ENCODE measurements at regions not wholly inside any gene's neighbourhood (a gene's known extent, or its start where the extent isn't known, plus 50 kb on each side); places are given as distances from the start of the nearest gene placed in this dataset.

GRCh38 chr3:161555320-161555719, 58.7 kb downstream of the OTOL1 start:
- WGBS (ENCODE audit: extremely low coverage, insufficient read length, low lambda C conversion rate), result no CpG with 5 or more reads among the region's 3 CpGs
- no peak overlapping the region for H3K27ac Mint-ChIP-seq
- no peak overlapping the region for H2AFZ ChIP-seq (ENCODE audit: low read length)

More at GRCh38 chr3:161555320-161555719, 58.7 kb downstream of the OTOL1 start:
- no peak overlapping the region for H3K14ac ChIP-seq (ENCODE audit: insufficient read depth, low read length)
- H3K27me3 ChIP-seq (ENCODE audit: insufficient read depth, low read length), result no peaks in the 10 kb centered on the region
- no peaks in the 10 kb centered on the region for H3K23me2 ChIP-seq (ENCODE audit: insufficient read length, low read depth, low read length, poor library complexity, severe bottlenecking)
- no peak overlapping the region for H3K23ac ChIP-seq (ENCODE audit: insufficient read length, low read depth, low read length)
- Mint-ChIP-seq H3K9me3 (no peaks in the 10 kb centered on the region), H3K36me3 (ENCODE audit: insufficient read depth in 1 of 3, low read depth in 3 of 3) (no peaks in the 10 kb centered on the region), H3K4me3 (no peak overlapping the region), H3K4me1 (peaks cover 2 to 18% of the 10 kb centered on the region in 2 experiments), H3K27me3 (ENCODE audit: low read depth) (no peaks in the 10 kb centered on the region)
- no peak overlapping the region for H3K9ac ChIP-seq (ENCODE audit: extremely low read depth, insufficient read length, low read length)
- H3K56ac ChIP-seq (ENCODE audit: insufficient read length, low read depth, low read length), result no peak overlapping the region
- H3K9me3 ChIP-seq (ENCODE audit: control insufficient read depth, low read depth, low read length), result no peaks in the 10 kb centered on the region
- no peak overlapping the region for H3K4ac ChIP-seq (ENCODE audit: low read depth, low read length)
- no peak overlapping the region for H3T11ph ChIP-seq (ENCODE audit: low read length)
- H2BK15ac ChIP-seq (ENCODE audit: low read depth, low read length), result no peak overlapping the region
- H4K5ac ChIP-seq (ENCODE audit: insufficient read length, low read depth, low read length), result no peak overlapping the region
- H3K18ac ChIP-seq (ENCODE audit: insufficient read length, low read depth, low read length), result no peak overlapping the region
- H2BK12ac ChIP-seq (ENCODE audit: insufficient read length, low read depth, low read length), result no peak overlapping the region
- no peak overlapping the region for H2AK5ac ChIP-seq (ENCODE audit: insufficient read length, low read length)
- no peaks in the 10 kb centered on the region for H4K20me1 ChIP-seq (ENCODE audit: control insufficient read depth, insufficient read depth, insufficient read length)
- no peak overlapping the region for H2BK120ac ChIP-seq (ENCODE audit: low read depth, low read length, poor library complexity, severe bottlenecking)
- no peak overlapping the region for H4K91ac ChIP-seq (ENCODE audit: insufficient read length, low read depth, low read length)
- H3K4me1 ChIP-seq (ENCODE audit: insufficient read depth, low read length), result no peaks in the 10 kb centered on the region; the same call in 1 of the 2 replicates
- H2BK20ac ChIP-seq (ENCODE audit: low read depth, low read length, poor library complexity, severe bottlenecking), result no peak overlapping the region
- H3K4me2 ChIP-seq (ENCODE audit: insufficient read depth, insufficient read length, low read length), result no peak overlapping the region
- no peak for TF ChIP-seq CTCF (conservative IDR thresholded peaks at IDR 0.05)
- no peaks in the 10 kb centered on the region for H3K79me2 ChIP-seq (ENCODE audit: insufficient read depth, low read length)
- no peaks in the 10 kb centered on the region for H3K79me1 ChIP-seq (ENCODE audit: insufficient read depth, low read depth, low read length, poor library complexity, severe bottlenecking)
- no peak overlapping the region for H3K27ac ChIP-seq (ENCODE audit: insufficient read length, low read depth, low read length)
- no peak overlapping the region for H2BK5ac ChIP-seq (ENCODE audit: insufficient read length, low read length)
- no peak for DNase-seq
- H4K8ac ChIP-seq (replicated peaks; ENCODE audit: insufficient read length, low read depth, low read length), result no peak overlapping the region

Data from H9 (cell line).